Activated CD4-positive, alpha-beta memory T cell treated with anti-CD3 and anti-CD28 coated beads, Interleukin-2, amount 10 ng/mL, durations not matched to agents 7 days and 5 days (primary cell): ENCODE measurements at regions not wholly inside any gene's neighbourhood (a gene's known extent, or its start where the extent isn't known, plus 50 kb on each side); places are given as distances from the start of the nearest gene placed in this dataset.

Experiments used
- CTCF ChIA-PET: fragments of 350-600 bp; sonication (Branson Sonifier 250); formaldehyde crosslinking; loops from one replicate; lab custom pipeline; 2021; ENCODE audit warnings: antibody characterized with exemption, inconsistent platforms; lab: Charles Lee
- POLR2A ChIA-PET: fragments of 350-600 bp; sonication (Branson Sonifier 250); formaldehyde crosslinking; loops from one replicate; lab custom pipeline; 2021; ENCODE audit warnings: antibody characterized with exemption; lab: Charles Lee
- DNase-seq: peaks from one replicate; pipeline ENCODE4 v3.0.0-alpha.2; 2020
- H3K27ac Mint-ChIP-seq: one replicate; pipeline ENCODE4 v1.8.0; 2021; ENCODE audit warnings: mild to moderate bottlenecking, mixed read lengths
- H3K27me3 Mint-ChIP-seq: one replicate; pipeline ENCODE4 v1.8.0; 2021; ENCODE audit warnings: mixed read lengths
- H3K36me3 Mint-ChIP-seq: one replicate; pipeline ENCODE4 v1.8.0; 2021; ENCODE audit warnings: low read depth, mixed read lengths
- H3K4me1 Mint-ChIP-seq: one replicate; pipeline ENCODE4 v1.8.0; 2021; ENCODE audit warnings: mixed read lengths
- H3K4me3 Mint-ChIP-seq: one replicate; pipeline ENCODE4 v1.8.0; 2021; ENCODE audit warnings: mild to moderate bottlenecking, mixed read lengths
- H3K9me3 Mint-ChIP-seq: one replicate; pipeline ENCODE4 v1.8.0; 2021; ENCODE audit warnings: mixed read lengths

DNA sequence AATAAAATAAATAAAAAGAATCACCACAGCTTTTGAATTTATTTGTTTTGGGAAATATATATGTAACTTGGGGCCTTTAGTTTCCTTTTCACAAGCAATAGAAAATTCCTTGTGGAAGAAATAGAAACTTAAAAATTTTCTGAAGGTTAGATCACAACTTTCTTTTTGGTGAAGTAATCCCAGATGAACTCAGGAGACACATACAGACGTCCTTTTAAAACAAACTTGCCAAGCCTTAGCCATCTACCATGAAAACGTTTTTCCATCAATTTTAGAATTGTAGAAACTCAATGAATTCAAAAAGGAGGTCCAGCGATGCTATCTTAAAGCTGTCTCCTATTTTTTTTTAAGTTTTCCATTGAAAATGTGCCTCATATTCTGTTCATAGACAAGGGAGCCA is 225.6 kb downstream of the ASXL3 start:
- POLR2A ChIA-PET = no interaction called here
- H3K27me3 Mint-ChIP-seq = no peaks in the 10 kb centered on the region
- H3K4me1 Mint-ChIP-seq = no peaks in the 10 kb centered on the region
- CTCF ChIA-PET = no interaction called here
- no peaks in the 10 kb centered on the region for H3K9me3 Mint-ChIP-seq
- DNase-seq = no peak
- H3K4me3 Mint-ChIP-seq = no peak overlapping the region
- H3K27ac Mint-ChIP-seq = no peak overlapping the region
- no peaks in the 10 kb centered on the region for H3K36me3 Mint-ChIP-seq

DNA sequence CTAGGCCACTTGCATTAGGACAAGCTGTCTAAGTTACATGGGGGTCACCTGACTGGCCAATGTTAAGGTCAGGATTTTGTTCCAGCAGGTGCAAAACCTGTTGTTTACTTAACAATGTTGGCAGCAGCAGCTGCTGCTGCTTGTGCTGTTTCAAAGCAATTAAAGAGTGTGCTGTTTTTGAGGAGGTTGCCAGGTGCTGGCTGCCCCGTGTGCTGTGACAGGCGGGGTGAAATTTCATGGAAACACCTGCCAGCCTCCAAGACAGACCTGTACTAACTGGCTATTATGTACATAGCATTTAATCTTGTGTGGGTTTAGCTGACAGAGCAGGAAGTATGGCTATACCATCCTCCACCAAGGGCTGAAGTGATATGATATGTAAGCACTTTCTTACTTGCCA is 224.9 kb downstream of the ASXL3 start:
- ChIA-PET CTCF (no interaction called here), POLR2A (no interaction called here)
- no peaks in the 10 kb centered on the region for H3K4me1 Mint-ChIP-seq
- H3K9me3 Mint-ChIP-seq = no peaks in the 10 kb centered on the region
- H3K4me3 Mint-ChIP-seq = no peak overlapping the region
- no peak overlapping the region for H3K27ac Mint-ChIP-seq
- H3K27me3 Mint-ChIP-seq = no peaks in the 10 kb centered on the region
- DNase-seq = no peak
- H3K36me3 Mint-ChIP-seq = no peaks in the 10 kb centered on the region
